SK-N-MC (cell line): ENCODE measurements at regions not wholly inside any gene's neighbourhood (a gene's known extent, or its start where the extent isn't known, plus 50 kb on each side); places are given as distances from the start of the nearest gene placed in this dataset.

Experiments
- EZH2 ChIP-seq: fragments of 200-600 bp; sonication (generic); IDR thresholded peaks from one replicate; pipeline ENCODE4 v1.6.1; 2017; ENCODE audit warnings: antibody characterized with exemption
- POLR2AphosphoS5 ChIP-seq: IDR thresholded peaks from 2 replicates; pipeline ENCODE4 v1.6.1; 2012; ENCODE audit warnings: mild to moderate bottlenecking, low read depth, low read length, borderline replicate concordance

DNA sequence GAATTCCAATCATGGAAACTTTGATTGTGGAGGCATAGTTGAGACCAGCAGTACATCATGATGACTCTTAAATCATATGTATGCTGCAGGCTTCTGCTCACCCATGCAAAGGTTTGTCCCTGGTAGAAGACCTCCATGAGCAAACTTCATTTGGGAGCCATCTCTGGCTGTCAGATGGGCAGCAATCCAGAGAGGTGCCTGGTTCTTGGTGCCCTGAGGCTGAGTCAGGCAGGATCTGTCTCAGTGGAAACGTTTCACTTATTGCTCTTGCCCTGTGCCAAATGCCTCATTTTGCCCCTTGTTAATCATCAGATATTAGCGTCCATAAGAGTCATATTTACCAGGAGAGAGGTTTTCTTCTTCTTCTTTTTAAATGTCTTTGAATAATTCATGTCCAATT lies 151.5 kb upstream of the CELF4 start:
- no peak for TF ChIP-seq EZH2
- TF ChIP-seq POLR2AphosphoS5: no peak
